Activated CD4-positive, alpha-beta T cell treated with anti-CD3 and anti-CD28 coated beads, Interleukin-2, Interleukin-4, amounts not matched to agents 100 ng/mL and 50 ng/mL, durations not matched to agents 16 hours and 8 hours (primary cell): ENCODE measurements at regions not wholly inside any gene's neighbourhood (a gene's known extent, or its start where the extent isn't known, plus 50 kb on each side); places are given as distances from the start of the nearest gene placed in this dataset.

ENCODE experiments used
- DNase-seq: peaks from one replicate; pipeline ENCODE4 v3.0.0-alpha.2; 2020; ENCODE audit warnings: low spot score

DNA sequence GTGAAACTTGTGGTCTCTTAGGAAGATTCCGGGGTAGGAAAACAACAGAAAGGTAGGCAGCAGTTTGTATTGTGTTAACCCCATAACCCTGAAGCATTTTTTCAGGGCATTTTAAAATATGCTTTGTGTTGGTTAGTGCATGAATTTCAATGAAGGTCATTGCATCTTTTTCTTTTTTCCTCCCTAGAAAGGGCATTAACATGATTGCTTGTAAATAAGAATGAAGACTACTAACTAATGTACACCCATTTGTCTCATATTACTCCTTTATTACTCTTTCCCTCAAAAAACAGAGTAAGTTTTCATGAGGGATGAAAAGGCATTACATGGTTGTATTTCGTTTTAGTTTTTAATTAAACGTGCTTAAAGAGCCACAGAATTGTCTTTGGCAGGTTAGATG is 141.4 kb downstream of the OGFRL1 start:
- DNase-seq, result no peak

DNA sequence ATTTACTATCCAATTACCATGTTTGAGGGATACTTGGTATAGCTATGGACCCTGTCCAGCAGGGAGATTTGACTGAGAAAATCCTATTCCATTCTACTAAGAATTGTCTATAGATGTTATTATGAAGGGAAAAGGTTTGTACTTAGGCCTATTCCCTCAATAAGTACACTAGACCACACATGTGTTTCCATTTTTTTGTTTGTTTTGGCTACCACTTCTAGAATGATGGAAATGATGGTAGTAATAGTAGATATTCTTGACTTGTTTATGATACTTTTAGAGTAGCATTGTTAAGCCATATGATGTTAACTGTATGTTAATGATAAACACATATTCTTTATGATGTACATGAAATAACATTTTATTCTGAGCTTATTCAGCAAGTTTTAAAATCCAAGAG is 144.8 kb downstream of the OGFRL1 start:
- no peak for DNase-seq

DNA sequence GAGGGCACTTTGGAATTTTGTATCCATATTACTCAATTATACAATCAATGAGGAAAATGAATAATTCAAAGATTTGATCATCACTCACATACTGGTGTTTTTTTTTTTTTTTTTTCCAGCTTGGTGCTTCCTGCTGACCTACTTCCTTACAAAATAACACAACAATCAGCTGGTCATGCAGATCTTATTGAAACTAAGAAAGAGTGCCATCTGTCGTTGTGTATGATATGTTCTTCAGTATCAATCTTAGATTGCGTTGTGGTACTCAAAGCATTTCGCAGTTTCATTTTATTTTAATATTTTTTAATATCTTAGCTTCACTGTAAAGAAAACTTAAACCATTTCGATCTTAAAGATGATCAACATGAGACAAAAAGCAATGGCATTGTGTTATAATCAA is 155.6 kb downstream of the OGFRL1 start:
- no peak for DNase-seq

DNA sequence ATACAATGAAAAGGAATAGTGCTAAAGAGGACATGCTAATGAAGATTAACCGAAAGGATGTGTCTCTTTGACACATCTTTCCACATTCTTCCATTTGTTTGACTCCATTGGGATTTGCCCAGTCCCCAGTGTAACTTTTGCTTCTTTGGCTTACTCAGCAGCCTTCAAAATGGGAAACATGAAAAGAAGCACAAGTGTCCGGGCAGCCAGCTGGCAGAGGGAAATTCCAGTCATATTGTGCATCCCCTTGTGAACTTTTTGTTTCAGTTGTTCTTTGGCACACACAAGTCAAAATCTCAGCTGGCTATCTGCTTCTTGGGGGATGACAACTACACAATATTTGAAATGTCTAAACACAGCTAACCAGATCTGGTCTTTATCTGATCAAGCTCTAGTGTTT is 157.4 kb downstream of the OGFRL1 start:
- DNase-seq, result no peak

DNA sequence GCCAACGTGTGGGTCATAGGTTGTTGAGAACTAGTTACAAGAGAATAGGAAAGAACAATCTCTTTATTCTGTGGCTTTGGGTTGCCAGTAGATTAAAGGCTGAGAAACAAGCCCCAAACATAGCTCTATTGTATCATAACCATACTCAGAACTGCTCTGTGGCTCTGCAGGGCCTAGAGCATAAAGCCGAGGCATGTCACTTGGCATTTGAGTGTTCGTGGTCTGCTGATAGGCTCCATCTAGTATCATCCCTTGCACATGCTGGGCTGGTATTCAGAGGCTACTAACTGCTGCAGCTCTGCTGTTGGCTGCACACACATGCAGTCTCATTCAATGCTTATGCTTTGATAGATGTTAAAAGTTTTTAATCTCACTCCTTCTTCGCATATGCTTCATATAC is 157.9 kb downstream of the OGFRL1 start:
- DNase-seq, result no peak

DNA sequence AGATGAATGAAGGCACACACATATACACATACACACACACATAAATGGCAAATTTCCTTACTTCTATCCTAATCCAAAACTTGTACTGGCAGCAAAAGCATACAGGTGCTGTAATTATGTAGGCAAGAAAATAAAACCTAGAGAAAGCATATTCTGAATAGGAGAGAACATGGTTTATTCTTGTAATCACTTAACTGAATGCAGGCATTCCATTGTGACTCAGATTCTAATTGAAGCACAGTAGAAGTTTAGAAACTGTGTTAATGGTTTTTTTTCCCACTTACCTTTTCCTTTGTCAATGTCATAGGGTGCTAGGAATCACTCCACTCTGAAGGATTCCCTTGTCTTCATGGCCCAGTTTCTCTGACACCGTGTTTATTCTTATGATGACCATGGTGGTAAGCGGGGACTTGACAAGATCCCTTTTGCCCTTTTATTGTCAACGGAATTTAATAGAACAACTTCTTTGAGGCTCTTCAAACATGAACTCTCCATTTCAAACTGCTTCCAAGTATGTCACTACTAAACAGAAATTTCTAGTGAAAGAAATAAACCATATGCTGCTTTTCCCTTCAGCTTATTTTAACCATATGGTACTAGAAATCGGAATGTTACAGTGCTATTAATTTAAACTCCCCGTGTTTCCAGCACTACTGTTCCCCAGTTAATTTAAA is 164.2 kb downstream of the OGFRL1 start:
- no peak for DNase-seq

DNA sequence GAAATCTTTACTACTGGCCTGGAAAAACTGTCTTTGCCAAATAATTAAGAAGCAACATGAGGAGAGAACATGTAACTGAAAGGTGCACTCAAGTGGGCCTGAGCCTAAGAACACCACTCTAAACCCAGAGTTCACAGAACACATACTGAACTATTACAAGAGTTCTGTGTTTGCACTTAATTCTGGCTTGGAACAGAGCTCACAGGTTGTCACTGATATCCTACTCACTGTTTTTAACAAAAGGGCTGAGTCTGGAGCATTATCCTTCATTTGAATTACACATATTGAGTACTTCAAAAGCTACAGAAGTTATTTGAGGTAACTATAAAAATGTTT is 164.7 kb downstream of the OGFRL1 start:
- DNase-seq, result no peak

DNA sequence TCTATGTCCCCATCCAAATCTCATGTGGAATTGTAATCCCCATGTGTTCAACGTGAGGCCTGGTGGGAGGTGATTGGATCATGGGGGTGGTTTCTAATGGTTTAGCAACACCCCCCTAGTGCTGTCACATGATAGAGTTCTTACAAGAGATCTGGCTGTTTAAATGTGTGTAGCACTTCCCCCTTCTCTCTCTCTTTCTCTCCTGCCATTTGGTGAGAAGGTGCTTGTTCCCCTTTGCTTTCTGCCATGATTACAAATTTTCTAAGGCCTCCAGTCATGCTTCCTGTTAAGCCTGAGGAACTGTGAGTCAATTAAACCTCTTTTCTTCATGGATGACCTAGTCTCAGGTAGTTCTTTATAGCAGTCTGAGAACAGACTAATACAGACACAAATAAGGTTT is 165.4 kb downstream of the OGFRL1 start:
- no peak for DNase-seq

DNA sequence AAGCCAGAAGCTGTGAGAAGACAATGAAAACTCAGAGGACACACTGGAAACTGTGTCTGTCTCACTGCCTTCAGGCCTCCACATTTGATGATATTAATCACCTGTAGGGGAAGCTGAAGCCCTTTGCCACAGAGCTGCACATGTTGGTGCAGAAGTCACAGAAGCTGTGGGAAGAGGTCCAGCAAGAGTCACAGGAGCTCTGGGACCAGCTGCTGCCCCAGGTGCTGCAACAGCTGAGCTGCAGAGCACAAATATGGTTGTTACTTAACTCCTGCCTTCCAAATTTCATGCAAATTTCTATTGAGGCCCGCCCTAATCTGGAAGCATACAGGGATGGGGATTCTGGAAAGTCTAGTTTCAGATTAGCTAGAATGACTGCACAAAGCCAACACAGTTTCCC is 169.3 kb downstream of the OGFRL1 start:
- no peak for DNase-seq

DNA sequence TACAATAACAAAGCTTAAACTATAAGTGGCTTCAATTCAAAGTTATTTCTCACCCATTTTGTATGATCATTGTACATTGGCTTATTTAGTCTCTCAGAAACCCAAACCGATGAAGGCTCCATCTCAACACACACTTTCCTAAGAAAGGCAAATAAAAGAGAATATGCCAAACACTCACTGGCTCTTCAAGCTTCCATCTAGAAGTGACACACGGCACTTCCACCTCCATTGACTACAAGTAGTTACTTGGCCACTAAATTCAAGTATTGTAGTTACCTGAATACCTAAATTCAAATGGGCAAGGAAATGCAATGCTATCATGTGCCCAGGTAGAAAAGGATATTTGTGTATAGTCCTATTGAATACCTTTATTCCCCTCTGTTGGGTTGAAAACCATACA is 170.6 kb downstream of the OGFRL1 start:
- DNase-seq, result no peak

DNA sequence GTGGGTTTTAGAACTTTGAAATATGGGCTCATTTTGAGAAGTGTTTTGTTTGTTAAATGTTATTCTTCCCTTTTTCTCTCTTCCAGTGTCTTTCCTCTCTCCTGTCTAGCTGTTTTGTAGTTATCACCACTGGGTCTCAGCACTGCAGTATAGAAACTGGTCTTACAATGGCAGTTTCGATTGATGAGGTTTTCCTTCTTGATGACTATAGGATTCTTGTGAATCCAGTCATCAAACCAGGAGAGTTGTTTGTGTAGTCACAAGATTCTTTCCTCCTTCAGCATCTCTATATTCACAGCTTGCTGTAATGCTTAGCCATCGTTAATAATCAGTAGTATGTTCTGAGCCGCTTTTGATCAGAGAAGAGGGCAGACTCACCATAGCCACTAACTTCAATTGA is 172.3 kb downstream of the OGFRL1 start:
- DNase-seq, result no peak

DNA sequence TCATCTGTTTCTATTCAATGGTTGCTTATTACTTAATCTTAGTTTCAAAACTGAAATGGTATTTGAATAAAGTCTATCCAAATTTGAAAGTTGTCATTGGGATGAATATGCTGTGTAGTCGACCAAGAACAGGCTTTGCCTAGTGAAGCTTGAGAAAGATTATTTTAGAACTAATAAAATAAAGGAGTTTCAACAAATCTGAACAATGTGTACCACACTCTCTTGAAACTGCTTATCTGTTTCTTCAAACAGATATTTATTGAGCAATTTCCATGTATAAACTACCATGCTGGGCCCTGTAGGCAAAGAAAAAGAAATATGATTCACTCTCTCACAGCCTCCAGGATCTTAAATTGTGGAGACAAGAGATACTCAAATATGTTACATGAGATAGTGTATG is 174.4 kb downstream of the OGFRL1 start:
- no peak for DNase-seq

DNA sequence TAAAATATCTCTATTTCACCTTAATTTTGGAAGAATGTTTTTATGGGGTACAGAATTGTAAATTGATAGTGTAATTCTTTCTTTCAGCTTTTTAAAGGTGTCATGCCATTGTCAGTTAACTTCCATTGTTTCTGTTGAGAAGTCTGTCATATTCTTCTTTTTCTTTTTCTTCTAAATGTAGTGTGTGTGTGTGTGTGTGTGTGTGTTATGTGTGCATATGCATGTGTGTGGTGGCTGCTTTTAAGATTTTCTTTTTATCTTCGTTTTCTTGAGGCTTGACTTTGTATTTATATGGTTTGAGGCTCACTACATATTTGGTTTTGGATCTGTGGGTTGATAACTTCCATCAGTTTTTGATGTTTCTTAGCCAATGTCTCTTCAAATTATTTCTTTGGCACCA is 176.5 kb downstream of the OGFRL1 start:
- no peak for DNase-seq

DNA sequence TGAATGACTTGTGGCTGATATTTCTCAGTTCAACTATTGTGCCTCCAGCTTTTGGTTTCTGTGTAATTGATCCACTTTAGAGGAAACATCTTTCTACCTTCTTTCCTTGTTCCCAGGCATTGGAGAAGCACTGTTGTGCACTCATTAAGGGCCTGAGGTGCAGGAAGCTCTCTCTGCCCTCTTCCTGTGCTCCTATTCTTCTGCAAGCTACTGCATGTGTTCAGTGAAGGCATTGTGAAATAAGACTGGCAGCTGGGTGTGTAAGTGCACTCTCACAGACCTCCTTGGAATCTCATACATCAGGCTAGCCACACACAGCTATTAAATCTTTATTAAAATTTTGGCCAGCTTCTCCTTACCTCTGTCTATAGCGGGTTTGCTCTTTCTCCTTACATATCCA is 177.8 kb downstream of the OGFRL1 start:
- no peak for DNase-seq

DNA sequence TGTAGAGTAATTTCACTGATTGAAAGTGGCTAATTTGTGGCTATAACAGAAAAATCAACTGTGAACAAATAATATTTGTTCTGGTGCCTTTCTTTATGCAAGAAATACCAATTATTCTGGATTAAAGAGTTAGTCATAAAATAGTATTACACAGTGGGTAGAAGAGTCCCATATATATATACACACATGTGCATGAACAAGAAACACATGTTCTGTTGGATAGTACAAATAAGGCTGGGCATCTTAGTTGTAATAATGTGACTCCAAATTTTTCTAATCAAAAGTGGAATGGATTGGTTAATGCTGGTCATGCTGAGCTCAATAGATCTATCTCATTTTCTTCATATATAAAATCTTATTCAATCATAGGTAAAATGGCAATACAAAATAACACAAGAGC is 179.4 kb downstream of the OGFRL1 start:
- DNase-seq, result no peak

DNA sequence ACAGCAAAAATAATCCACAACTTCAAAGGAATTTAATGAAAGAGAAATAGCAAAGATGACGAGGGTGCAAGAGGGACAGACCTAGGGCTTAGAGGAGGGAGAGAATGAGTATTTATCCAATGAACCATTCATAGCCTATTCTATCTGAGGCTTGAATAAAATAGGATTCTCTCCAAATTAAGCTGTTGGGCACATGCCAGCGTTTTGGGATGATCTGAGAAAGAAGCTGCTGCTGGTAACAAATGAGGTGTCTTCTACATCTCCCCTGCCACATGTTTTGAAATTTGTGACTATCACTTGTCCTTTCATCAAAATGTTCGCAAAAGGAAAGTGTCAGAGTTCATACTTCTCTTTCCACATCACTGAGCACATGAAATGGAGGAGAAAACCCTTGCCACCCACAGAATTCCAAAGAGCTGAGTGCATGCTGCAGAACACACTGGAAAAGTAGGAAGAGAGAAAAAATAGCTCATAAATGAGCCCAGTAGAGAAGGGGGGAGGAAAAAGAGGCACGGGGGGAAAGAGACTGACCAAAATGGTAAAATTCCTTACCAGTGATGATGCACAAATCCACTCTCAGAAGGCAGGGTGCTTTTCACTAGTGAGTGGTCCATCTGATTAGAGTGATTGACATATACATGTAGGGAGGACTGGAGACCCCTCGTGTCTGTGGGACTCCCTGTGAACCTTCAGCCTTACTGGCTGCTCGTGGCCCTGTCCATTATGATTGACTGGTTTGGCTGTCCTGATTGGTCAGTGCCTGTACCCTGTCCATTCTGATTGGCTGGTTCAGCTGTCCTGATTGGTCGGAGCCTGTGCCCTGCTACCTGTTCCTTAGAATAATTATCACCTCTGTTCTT is 180.5 kb downstream of the OGFRL1 start:
- DNase-seq, result no peak

DNA sequence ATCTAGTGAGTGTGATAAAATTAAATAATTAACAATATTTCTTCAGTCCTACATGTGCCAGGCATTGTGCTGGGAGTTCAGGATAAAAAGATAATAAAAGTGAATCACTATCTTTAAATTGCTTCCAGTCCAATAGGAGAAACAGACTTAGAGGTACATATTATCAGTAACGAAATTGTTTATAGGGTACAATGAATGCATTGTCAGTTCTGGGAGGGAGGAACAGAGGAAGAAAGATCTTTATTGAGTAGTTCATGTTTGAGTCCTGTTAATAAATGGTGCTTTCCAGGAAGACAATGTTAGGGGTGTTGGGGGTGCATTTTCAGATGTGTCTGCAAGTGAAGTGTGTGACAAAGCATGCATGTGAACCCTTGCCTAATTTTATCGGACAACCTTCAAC is 183.1 kb downstream of the OGFRL1 start:
- DNase-seq, result no peak

DNA sequence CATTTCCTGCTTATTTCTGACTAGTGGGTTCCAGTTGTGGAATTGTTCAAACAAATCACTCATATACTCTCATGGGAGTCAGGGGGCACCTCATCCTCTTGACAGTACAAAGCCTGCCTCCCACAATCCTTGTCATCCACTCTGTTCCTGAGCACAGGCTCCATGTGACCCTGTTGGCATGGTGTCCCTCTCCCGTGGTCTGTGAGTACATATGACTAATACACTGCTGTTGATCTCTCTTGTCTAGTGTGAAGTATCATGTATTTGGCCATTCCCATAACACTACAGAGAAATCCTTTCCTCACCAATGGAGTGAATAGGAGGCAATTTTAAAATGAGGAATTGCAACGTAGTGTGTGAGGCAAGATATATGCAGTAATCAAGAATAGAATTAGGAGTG is 185.3 kb downstream of the OGFRL1 start:
- no peak for DNase-seq

DNA sequence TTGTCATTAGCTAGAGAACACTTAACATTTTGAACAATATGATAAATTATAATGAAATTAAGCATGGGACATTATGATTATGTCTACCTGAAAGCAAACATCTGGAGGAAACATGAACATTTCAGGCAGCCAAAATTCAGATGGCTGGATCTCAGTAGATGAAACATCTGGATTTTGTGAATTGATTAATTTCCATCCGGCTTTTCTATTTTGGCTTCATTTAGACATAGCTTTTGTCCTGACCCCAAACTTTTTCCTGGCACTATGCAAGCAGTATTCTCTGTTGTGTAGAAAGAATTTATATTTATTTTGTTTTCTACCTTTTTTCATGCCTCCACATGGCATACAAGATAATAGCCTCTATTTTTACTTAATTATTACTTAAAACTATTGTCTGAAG is 186.3 kb downstream of the OGFRL1 start:
- no peak for DNase-seq

DNA sequence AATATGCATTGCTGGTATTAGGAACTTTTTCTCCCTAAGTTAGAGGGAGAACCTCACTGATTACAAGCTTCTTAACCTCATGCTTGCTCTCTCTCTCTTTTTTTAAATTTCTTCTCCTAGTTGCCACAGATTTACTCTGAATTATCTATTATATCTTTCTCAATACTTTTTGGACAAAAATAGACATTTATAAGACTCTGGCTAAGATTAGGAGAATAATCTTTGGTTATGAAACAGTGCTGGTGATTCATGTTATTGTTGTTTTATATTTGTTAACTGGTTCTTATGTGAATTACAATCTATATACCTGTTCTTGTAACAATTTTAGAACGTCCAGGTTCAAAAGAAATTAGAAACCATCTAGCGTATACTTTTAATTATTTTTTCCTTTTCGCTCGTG is 187.8 kb downstream of the OGFRL1 start:
- DNase-seq, result no peak

DNA sequence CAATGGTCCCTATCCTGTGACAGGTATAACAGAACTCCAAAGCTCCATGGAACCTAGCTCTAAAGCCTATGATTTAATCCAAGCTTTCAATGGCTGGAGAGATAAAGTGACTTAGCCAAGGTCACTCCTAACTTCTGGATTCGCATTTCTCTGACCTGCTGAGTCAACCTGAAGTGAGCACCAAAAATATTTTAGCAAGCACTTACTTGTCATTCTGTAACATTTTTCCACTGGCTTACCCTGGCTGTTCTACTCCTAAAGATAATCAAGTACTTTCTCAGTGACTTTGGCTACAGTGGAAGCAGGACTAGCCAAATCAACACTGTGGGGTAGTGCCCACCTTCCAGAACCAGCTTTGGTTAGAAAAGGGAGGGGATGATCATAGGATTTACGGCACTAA is 188.3 kb downstream of the OGFRL1 start:
- no peak for DNase-seq

DNA sequence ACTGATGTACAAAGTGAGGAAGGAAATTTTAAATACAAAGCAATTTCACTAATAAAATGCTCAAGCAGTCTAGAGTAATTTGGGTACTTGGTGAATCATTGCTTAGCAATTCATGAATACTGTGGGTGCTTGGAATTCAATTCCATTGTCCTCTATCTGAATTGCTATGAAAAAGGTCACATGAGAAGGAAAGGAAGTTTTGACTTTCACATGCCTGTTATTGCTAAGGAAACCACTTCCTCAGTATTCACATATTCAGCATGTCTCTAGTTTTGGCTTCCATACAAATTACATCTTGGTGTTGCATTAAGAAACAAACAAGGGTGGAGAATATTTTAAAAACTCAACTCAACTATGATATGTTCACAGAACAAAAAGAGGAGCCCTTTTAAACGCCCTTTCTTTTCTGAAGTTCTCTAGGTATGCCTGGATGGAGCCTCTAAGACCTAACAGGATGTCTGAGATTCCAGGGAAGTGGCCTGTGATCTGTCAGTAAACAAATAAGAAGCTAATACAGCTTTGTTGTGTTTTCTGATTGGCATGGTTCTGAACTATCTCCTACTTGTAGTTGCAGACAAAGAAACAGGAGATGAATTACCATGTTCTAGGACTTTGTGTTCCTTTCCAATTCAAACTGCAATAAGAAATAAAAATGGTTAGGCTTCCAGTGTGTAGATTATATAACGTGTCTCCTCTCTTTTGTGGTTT is 190.4 kb downstream of the OGFRL1 start:
- peak; percentile 10 for DNase-seq

DNA sequence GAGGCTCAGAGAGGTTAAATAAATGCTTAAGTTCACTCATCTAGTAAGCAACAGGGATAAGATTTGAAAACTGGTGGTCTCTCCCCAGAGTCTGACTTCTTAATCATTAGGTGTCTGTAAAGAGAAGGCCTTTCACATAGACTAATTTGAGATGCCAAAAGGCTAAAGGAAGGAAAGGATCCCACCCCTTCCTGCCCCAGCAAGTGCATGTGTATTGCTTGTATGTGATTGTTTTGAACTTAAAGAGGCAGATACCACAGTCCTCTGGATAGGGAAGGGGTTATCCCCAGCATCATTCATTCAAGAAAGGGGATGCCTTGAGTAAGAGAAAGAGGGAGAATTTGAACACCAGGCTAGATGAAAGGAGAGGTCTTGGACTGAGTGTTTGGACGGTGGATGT is 192.0 kb downstream of the OGFRL1 start:
- DNase-seq, result no peak
